HFF-Myc (cell line): ENCODE measurements at regions not wholly inside any gene's neighbourhood (a gene's known extent, or its start where the extent isn't known, plus 50 kb on each side); places are given as distances from the start of the nearest gene placed in this dataset.
"Not testable (repeated sequence)": the region's sequence is repeated elsewhere in the genome, so short reads cannot be mapped to it uniquely, and the experiment has no call there.

Experiments used
- DNase-seq: peaks from one replicate; pipeline ENCODE4 v3.0.0-alpha.2; 2011; ENCODE audit warnings: low read depth; ENCODE audit errors: extremely low read depth
- H3K4me3 ChIP-seq: replicated peaks from 2 replicates; pipeline ENCODE4 v1.5.1; 2011; ENCODE audit warnings: low read depth, mild to moderate bottlenecking, control low read depth, low read length
- TF ChIP-seq, protein P1 (sequence below): IDR thresholded peaks from 2 replicates; pipeline ENCODE4 v1.5.1; 2012; ENCODE audit warnings: mild to moderate bottlenecking, low read depth, low read length, control low read depth; ENCODE audit errors: missing control alignments

DNA sequence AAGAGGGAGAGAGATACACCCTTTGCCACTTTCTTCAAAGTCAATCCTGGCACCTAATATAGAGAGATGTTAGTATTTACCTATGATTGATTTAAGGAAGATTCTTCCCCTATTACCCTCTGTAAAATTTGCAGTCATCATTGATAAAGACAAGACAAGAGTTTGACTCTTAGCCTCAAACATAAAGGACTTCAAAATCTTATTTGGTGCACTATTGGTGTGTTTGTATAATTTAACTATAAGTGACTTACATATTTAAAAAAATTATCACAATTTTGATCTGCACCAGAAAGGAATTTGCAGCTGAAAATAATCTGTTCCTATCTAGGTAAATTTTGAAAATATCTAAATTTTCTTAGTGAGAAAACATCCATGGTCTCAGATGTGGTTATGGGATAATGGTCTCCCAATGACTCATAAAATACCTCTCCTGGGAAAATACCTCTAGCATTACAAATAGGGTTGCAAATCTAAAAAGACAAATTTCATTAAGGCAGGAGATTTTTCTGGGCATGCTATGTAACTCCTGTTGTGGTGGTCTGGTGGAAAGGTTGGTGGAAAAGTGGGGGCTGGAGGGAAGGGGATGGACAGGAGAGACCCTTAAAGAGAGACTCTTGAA, 173.6 kb upstream of the MED14 start:
- TF ChIP-seq, protein P1, sequence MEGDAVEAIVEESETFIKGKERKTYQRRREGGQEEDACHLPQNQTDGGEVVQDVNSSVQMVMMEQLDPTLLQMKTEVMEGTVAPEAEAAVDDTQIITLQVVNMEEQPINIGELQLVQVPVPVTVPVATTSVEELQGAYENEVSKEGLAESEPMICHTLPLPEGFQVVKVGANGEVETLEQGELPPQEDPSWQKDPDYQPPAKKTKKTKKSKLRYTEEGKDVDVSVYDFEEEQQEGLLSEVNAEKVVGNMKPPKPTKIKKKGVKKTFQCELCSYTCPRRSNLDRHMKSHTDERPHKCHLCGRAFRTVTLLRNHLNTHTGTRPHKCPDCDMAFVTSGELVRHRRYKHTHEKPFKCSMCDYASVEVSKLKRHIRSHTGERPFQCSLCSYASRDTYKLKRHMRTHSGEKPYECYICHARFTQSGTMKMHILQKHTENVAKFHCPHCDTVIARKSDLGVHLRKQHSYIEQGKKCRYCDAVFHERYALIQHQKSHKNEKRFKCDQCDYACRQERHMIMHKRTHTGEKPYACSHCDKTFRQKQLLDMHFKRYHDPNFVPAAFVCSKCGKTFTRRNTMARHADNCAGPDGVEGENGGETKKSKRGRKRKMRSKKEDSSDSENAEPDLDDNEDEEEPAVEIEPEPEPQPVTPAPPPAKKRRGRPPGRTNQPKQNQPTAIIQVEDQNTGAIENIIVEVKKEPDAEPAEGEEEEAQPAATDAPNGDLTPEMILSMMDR, result no peak
- DNase-seq, result no peak
- no peak overlapping the region for H3K4me3 ChIP-seq

DNA sequence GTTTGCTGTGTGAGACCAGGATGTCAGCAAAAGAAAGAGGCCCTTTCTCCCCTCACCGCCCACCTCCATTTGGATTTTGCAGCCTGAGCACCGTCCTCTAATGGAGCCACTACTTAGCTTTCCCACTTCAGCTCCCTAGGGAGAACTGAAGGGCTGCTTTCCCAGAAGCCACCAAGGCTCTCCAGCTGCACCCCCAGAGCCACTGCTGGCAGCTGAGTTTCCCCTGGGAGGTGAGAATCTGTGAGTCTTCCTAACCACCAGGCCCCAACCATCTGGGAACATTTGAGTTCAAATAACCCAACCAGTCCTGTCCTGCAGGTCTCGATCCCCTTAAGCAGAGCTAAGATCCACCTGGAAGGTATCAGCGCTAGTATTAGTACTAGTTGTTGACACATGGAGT, 173.1 kb upstream of the USP9X start:
- TF ChIP-seq, protein P1, result no peak
- no peak for DNase-seq
- no peak overlapping the region for H3K4me3 ChIP-seq

DNA sequence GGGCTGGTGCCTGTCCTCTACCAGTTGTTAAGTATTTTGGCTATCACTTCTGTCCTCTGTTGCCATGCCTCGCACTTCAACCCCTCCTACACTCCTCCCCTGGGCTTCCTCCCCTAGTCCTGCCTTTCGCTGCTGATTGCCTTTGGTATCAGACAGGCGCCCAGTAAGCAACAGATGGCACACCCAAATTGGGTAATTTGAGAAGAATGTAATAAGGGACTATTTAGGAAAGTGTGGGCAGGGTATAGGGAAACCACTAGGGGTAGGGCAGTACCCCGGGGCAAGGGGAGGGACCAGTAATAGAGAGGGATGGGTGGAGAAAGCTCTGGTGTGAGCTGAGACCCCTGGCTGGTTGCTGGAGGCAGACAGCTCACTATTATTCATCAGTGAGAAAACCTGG, 172.7 kb upstream of the USP9X start:
- no peak overlapping the region for H3K4me3 ChIP-seq
- DNase-seq, result no peak
- TF ChIP-seq, protein P1, result no peak

DNA sequence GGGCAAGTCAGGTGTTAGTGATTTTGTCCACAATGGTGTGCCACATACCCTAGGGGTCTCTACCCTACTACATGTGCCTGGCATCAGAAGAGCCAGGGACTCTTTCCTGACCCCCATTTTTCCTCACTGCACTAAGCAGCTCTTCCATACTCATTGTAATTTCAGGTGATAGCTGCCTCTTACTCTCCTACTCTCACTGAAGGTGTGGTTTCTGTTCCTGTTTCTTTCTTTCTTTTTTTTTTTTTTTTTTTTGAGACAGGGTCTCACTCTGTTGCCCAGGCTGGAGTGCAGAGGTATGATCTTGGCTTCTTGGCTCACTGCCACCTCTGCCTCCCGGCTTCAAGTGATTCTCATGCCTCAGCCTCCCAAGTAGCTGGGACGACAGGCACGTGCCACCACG, 164.9 kb upstream of the USP9X start:
- DNase-seq, result no peak
- TF ChIP-seq, protein P1, result no peak
- H3K4me3 ChIP-seq, result no peak overlapping the region

DNA sequence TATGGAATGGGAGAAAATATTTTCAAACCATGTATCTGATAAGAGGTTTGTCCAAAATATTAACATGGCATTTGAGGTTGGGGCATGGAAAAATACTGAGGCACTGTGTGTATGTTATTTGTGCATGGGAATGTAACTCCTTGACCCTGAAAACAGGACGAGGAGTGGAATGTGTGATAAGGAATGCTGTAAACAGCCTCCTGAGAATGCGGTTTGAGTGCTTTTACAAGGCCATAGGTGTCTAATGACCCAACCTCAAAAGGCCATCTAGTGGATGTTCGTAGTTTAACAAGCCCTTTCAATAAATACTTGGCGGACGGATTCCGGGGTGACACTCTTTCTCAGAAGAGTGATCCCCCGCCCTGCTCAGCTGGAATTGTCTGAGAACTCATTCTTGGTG, 162.9 kb upstream of the USP9X start:
- TF ChIP-seq, protein P1, result peak; percentile 29
- DNase-seq, result no peak
- H3K4me3 ChIP-seq, result no peak overlapping the region

DNA sequence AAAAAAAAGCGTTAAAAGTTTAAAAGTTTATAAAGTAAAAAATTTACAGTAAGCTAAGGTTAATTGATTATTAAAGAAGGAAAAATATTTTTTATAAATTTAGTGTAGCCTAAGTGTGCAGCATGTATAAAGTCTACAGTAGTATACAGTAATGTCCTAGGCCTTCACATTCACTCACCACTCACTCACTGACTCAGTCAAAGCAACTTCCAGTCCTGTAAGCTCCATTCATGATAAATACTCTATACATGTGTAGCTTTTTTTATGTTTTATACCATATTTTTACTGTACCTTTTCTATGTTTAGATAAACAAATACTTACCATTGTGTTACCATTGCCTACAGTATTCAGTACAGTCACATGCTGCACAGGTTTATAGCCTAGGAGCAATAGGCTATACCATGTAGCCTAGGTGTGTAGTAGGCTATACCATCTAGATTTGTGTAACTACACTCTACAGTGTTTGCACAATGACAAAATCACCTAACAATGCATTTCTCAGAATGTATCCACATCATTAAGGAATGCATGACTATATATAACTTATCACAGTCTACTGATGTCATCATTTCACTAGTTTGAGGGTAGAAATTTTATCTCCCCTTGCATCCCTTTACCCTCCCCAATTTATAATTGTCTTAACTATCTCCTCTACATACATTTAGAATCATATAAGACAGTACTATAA, 158.4 kb upstream of the USP9X start:
- not testable (repeated sequence) for DNase-seq, H3K4me3 ChIP-seq

DNA sequence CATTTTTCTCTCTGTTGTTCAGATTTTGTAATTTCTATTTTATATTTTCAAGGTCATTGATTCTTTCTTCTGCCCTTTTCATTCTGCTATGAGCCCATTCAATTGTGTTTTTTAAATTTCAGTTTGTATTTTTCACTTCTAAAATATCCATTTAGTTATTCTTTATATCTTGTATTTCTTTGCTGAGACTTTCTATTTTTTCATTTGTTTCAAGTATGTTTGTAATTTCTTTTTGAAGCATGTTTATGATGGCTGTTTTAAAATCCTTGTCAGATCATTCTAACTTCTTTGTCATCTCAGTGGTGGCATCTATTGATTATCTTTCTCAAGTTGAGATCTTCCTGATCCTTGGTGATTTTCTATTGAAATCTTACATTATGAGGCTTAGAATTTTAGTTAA, 157.2 kb upstream of the USP9X start:
- no peak for DNase-seq
- TF ChIP-seq, protein P1, result no peak
- H3K4me3 ChIP-seq, result no peak overlapping the region
